GM23248 (cell line): ENCODE measurements at regions not wholly inside any gene's neighbourhood (a gene's known extent, or its start where the extent isn't known, plus 50 kb on each side); places are given as distances from the start of the nearest gene placed in this dataset.

Experiments used
- DNase-seq: peaks from one replicate; pipeline ENCODE4 v3.0.0-alpha.2; 2015
- H2AFZ ChIP-seq: fragments of 200-600 bp; sonication (generic); 2 replicates; pipeline ENCODE4 v1.6.1; 2016; ENCODE audit warnings: antibody characterized with exemption
- H3F3A ChIP-seq: fragments of 200-600 bp; sonication (generic); 2 replicates; pipeline ENCODE4 v1.6.1; 2016; ENCODE audit warnings: mild to moderate bottlenecking, antibody characterized with exemption, mixed run types; ENCODE audit not compliant: insufficient read depth
- H3K27ac ChIP-seq: fragments of 200-600 bp; sonication (generic); 2 replicates; pipeline ENCODE4 v1.5.1; 2016; ENCODE audit warnings: mild to moderate bottlenecking
- H3K27me3 ChIP-seq: fragments of 200-600 bp; sonication (generic); replicated peaks from 2 replicates; pipeline ENCODE4 v1.6.1; 2016; ENCODE audit warnings: mild to moderate bottlenecking; ENCODE audit not compliant: insufficient read depth
- H3K36me3 ChIP-seq: fragments of 200-600 bp; sonication (generic); 2 replicates; pipeline ENCODE4 v1.6.1; 2016; ENCODE audit warnings: low read depth, mild to moderate bottlenecking
- H3K4me1 ChIP-seq: fragments of 200-600 bp; sonication (generic); 2 replicates; pipeline ENCODE4 v1.6.1; 2016; ENCODE audit warnings: mild to moderate bottlenecking; ENCODE audit not compliant: insufficient read depth
- H3K4me2 ChIP-seq: fragments of 200-600 bp; sonication (generic); one replicate; pipeline ENCODE4 v1.6.1; 2016; ENCODE audit warnings: mild to moderate bottlenecking; ENCODE audit not compliant: unreplicated experiment
- H3K4me3 ChIP-seq: fragments of 200-600 bp; sonication (generic); 2 replicates; pipeline ENCODE4 v1.5.1; 2016; ENCODE audit warnings: mild to moderate bottlenecking
- H3K79me2 ChIP-seq: fragments of 200-600 bp; sonication (generic); 2 replicates; pipeline ENCODE4 v1.6.1; 2016; ENCODE audit warnings: mild to moderate bottlenecking; ENCODE audit not compliant: insufficient read depth
- H3K9ac ChIP-seq: fragments of 200-600 bp; sonication (generic); 2 replicates; pipeline ENCODE4 v1.6.1; 2016; ENCODE audit warnings: mild to moderate bottlenecking
- H3K9me2 ChIP-seq: fragments of 200-600 bp; sonication (generic); 2 replicates; pipeline ENCODE4 v1.6.1; 2016; ENCODE audit warnings: mixed run types, mild to moderate bottlenecking, moderate library complexity; ENCODE audit not compliant: insufficient read depth
- H3K9me3 ChIP-seq: fragments of 200-600 bp; sonication (generic); one replicate; pipeline ENCODE4 v1.6.1; 2017; ENCODE audit warnings: low read depth
- H4K20me1 ChIP-seq: fragments of 200-600 bp; sonication (generic); 2 replicates; pipeline ENCODE4 v1.6.0; 2016; ENCODE audit not compliant: insufficient read depth
- EZH2 ChIP-seq: fragments of 200-600 bp; sonication (generic); IDR thresholded peaks from 2 replicates; pipeline ENCODE4 v1.6.1; 2018; ENCODE audit warnings: antibody characterized with exemption, mild to moderate bottlenecking; ENCODE audit not compliant: insufficient read depth, poor library complexity, severe bottlenecking
- EZH2phosphoT487 ChIP-seq: fragments of 200-600 bp; sonication (generic); IDR thresholded peaks from 2 replicates; pipeline ENCODE4 v1.6.1; 2018; ENCODE audit warnings: antibody characterized with exemption, moderate library complexity, mild to moderate bottlenecking, low read depth; ENCODE audit not compliant: insufficient read depth
- WGBS, 2 experiments: methylation state at CpG; one replicate each; pipeline ENCODE4 v1.1.6; 2015 to 2017; ENCODE audit warnings: low lambda C conversion rate in 2 of 2, low coverage in 1 of 2; ENCODE audit errors: missing lambda C conversion rate in 2 of 2; 5-methylcytosine and 5-hydroxymethylcytosine counted together
- in situ Hi-C: fragments of 300-500 bp; cut with MboI; formaldehyde crosslinking; loops from 2 replicates; pipeline ENCODE4 v1.15.0; 2020

- Histone ChIP-seq H3K9me3 (no peaks in the 10 kb centered on the region), H3K9me2 (no peaks in the 10 kb centered on the region), H4K20me1 (no peaks in the 10 kb centered on the region), H3K79me2 (no peaks in the 10 kb centered on the region), H3F3A (peaks cover 30% of the 10 kb centered on the region), H3K27ac (peak overlapping the region; percentile 80), H3K4me2 (peak overlapping the region; percentile 81), H3K4me3 (peak overlapping the region; percentile 60), H3K36me3 (no peaks in the 10 kb centered on the region), H3K27me3 (no peaks in the 10 kb centered on the region), H3K4me1 (peaks cover 17% of the 10 kb centered on the region), H2AFZ (peak overlapping the region; percentile 73), H3K9ac (peak overlapping the region; percentile 71)
- WGBS, 2 experiments: 1 to 2% methylated on average over 8 of the region's 8 CpGs
- TF ChIP-seq EZH2 (no peak), EZH2phosphoT487 (no peak)
- DNase-seq: peak; percentile 91
- in situ Hi-C loops: loop anchor here (25.0 kb wide), 1 partner anchor 391 kb away; the partner anchor contains the start of gene PRLH
Measured at GRCh38 chr2:237171396-237171795, 85.7 kb downstream of the COPS8 start.

- no peak for DNase-seq
- Histone ChIP-seq H3K9ac (peak overlapping the region; percentile 71), H3K79me2 (no peaks in the 10 kb centered on the region), H3K9me2 (no peaks in the 10 kb centered on the region), H3K4me3 (peak overlapping the region; percentile 60), H4K20me1 (no peaks in the 10 kb centered on the region), H3K9me3 (no peaks in the 10 kb centered on the region), H3K27me3 (no peaks in the 10 kb centered on the region), H3K4me1 (peaks cover 17% of the 10 kb centered on the region), H3K27ac (peak overlapping the region; percentile 80), H3K36me3 (no peaks in the 10 kb centered on the region), H3F3A (peaks cover 30% of the 10 kb centered on the region), H2AFZ (peak overlapping the region; percentile 73), H3K4me2 (peak overlapping the region; percentile 81)
- TF ChIP-seq EZH2 (no peak), EZH2phosphoT487 (no peak)
- in situ Hi-C loops: loop anchor here (25.0 kb wide), 1 partner anchor 390 kb away; the partner anchor contains the start of gene PRLH
- 53 to 64% methylated on average over 4 of the region's 4 CpGs for WGBS, 2 experiments
Measured at GRCh38 chr2:237171881-237172280, 86.2 kb downstream of the COPS8 start.

- Histone ChIP-seq H4K20me1 (no peaks in the 10 kb centered on the region), H3K36me3 (no peaks in the 10 kb centered on the region), H3K9me3 (no peaks in the 10 kb centered on the region), H2AFZ (no peak overlapping the region), H3K79me2 (no peaks in the 10 kb centered on the region), H3K27me3 (no peaks in the 10 kb centered on the region), H3K27ac (no peak overlapping the region), H3K4me3 (no peak overlapping the region), H3K4me2 (no peak overlapping the region), H3K9me2 (no peaks in the 10 kb centered on the region), H3K9ac (no peak overlapping the region), H3F3A (peaks cover 30% of the 10 kb centered on the region), H3K4me1 (peaks cover 33% of the 10 kb centered on the region)
- WGBS, 2 experiments: 100% methylated on average over 1 of the region's 1 CpG
- in situ Hi-C loops: no loop called here
- TF ChIP-seq EZH2phosphoT487 (no peak), EZH2 (no peak)
- no peak for DNase-seq
Measured at GRCh38 chr2:237177052-237177451, 91.4 kb downstream of the COPS8 start.

- H3K4me1 ChIP-seq: peaks cover 33% of the 10 kb centered on the region; the same call in 1 of the 2 replicates
- H3K4me3 ChIP-seq: no peak overlapping the region
- no peaks in the 10 kb centered on the region for H3K27me3 ChIP-seq
- H4K20me1 ChIP-seq: no peaks in the 10 kb centered on the region
- H3K27ac ChIP-seq: no peak overlapping the region; the same call in 1 of the 2 replicates
- TF ChIP-seq EZH2 (no peak), EZH2phosphoT487 (no peak)
- no peak overlapping the region for H2AFZ ChIP-seq
- no peak overlapping the region for H3K4me2 ChIP-seq
- H3K9me3 ChIP-seq: no peaks in the 10 kb centered on the region
- in situ Hi-C loops: no loop called here
- H3K9me2 ChIP-seq: no peaks in the 10 kb centered on the region
- no peaks in the 10 kb centered on the region for H3K36me3 ChIP-seq
- 100% methylated on average over 2 of the region's 2 CpGs for WGBS, 2 experiments
- H3F3A ChIP-seq: peaks cover 26% of the 10 kb centered on the region
- H3K9ac ChIP-seq: no peak overlapping the region
- DNase-seq: no peak
- no peaks in the 10 kb centered on the region for H3K79me2 ChIP-seq
Measured at GRCh38 chr2:237177986-237178385, 92.3 kb downstream of the COPS8 start.
